GM23338 (cell line): ENCODE measurements at regions not wholly inside any gene's neighbourhood (a gene's known extent, or its start where the extent isn't known, plus 50 kb on each side); places are given as distances from the start of the nearest gene placed in this dataset.

Experiments used
- ATAC-seq: fragments of 200-7000 bp; cut with Tn5 transposase; 3 replicates; pipeline ENCODE4 v1.9.1; 2020
- DNase-seq: peaks from one replicate; pipeline ENCODE4 v3.0.0-alpha.2; 2015; ENCODE audit warnings: low spot score
- H2AFZ ChIP-seq: fragments of 200-600 bp; sonication (generic); 2 replicates; pipeline ENCODE4 v1.8.0; 2016; ENCODE audit warnings: antibody characterized with exemption, mild to moderate bottlenecking, moderate library complexity
- H3F3A ChIP-seq: fragments of 200-600 bp; sonication (generic); replicated peaks from 2 replicates; pipeline ENCODE4 v1.8.0; 2017; ENCODE audit warnings: antibody characterized with exemption, mixed run types, low read depth
- H3K27ac ChIP-seq: fragments of 200-600 bp; sonication (generic); 2 replicates; pipeline ENCODE4 v1.6.1; 2016; ENCODE audit warnings: low read depth
- H3K27me3 ChIP-seq: fragments of 200-600 bp; sonication (generic); 2 replicates; pipeline ENCODE4 v1.8.0; 2016; ENCODE audit warnings: mild to moderate bottlenecking, mixed run types, moderate library complexity; ENCODE audit not compliant: insufficient read depth
- H3K36me3 ChIP-seq: fragments of 200-600 bp; sonication (generic); 2 replicates; pipeline ENCODE4 v1.8.0; 2016; ENCODE audit warnings: mild to moderate bottlenecking; ENCODE audit not compliant: insufficient read depth
- H3K4me1 ChIP-seq: fragments of 200-600 bp; sonication (generic); 2 replicates; pipeline ENCODE4 v1.8.0; 2016; ENCODE audit warnings: mild to moderate bottlenecking, moderate library complexity; ENCODE audit not compliant: insufficient read depth
- H3K4me2 ChIP-seq: fragments of 200-600 bp; sonication (generic); 2 replicates; pipeline ENCODE4 v1.7.1; 2017; ENCODE audit warnings: mixed run types
- H3K4me3 ChIP-seq: fragments of 200-600 bp; sonication (generic); 2 replicates; pipeline ENCODE4 v1.6.1; 2016; ENCODE audit warnings: mixed run types
- H3K79me2 ChIP-seq: fragments of 200-600 bp; sonication (generic); replicated peaks from 2 replicates; pipeline ENCODE4 v1.8.0; 2017; ENCODE audit warnings: mild to moderate bottlenecking; ENCODE audit not compliant: insufficient read depth
- H3K9me2 ChIP-seq: fragments of 200-600 bp; sonication (generic); 2 replicates; pipeline ENCODE4 v1.8.0; 2017; ENCODE audit not compliant: insufficient read depth
- H4K20me1 ChIP-seq: fragments of 200-600 bp; sonication (generic); replicated peaks from 2 replicates; pipeline ENCODE4 v1.8.0; 2017; ENCODE audit warnings: mild to moderate bottlenecking; ENCODE audit not compliant: insufficient read depth
- H3K27ac Mint-ChIP-seq: 2 replicates; pipeline ENCODE4 v1.8.0; 2020; ENCODE audit warnings: inconsistent platforms, mild to moderate bottlenecking, moderate library complexity, mixed read lengths
- H3K27me3 Mint-ChIP-seq: 3 replicates; pipeline ENCODE4 v1.8.0; 2022; ENCODE audit warnings: low read depth, mild to moderate bottlenecking, moderate library complexity, mixed read lengths, inconsistent platforms; ENCODE audit not compliant: insufficient read depth, poor library complexity
- H3K36me3 Mint-ChIP-seq: 3 replicates; pipeline ENCODE4 v1.8.0; 2021; ENCODE audit warnings: low read depth, mild to moderate bottlenecking, inconsistent platforms, moderate library complexity, mixed read lengths
- H3K4me1 Mint-ChIP-seq: 3 replicates; pipeline ENCODE4 v1.8.0; 2020; ENCODE audit warnings: mild to moderate bottlenecking, inconsistent platforms, mixed read lengths
- H3K4me3 Mint-ChIP-seq: 3 replicates; pipeline ENCODE4 v1.8.0; 2021; ENCODE audit warnings: moderate library complexity, mild to moderate bottlenecking, inconsistent platforms, mixed read lengths
- H3K9me3 Mint-ChIP-seq: 3 replicates; pipeline ENCODE4 v1.8.0; 2020; ENCODE audit warnings: moderate library complexity, mild to moderate bottlenecking, inconsistent platforms, mixed read lengths
- CTCF ChIP-seq, 2 experiments: fragments of 200-600 bp in 1 of 2; sonication (generic) in 1 of 2; conservative IDR thresholded peaks; 2 replicates each; pipeline versions ENCODE4 v1.5.1 to v1.6.1; 2016 to 2017; ENCODE audit warnings: antibody characterized with exemption in 2 of 2, low read depth in 2 of 2, mild to moderate bottlenecking in 2 of 2, moderate library complexity in 1 of 2
- EZH2 ChIP-seq: fragments of 200-600 bp; sonication (generic); IDR thresholded peaks from one replicate; pipeline ENCODE4 v1.8.0; 2017; ENCODE audit warnings: antibody characterized with exemption, mild to moderate bottlenecking, low read depth; ENCODE audit not compliant: unreplicated experiment
- EZH2phosphoT487 ChIP-seq: fragments of 200-600 bp; sonication (generic); IDR thresholded peaks from one replicate; pipeline ENCODE4 v1.8.1; 2018; ENCODE audit warnings: antibody characterized with exemption; ENCODE audit not compliant: unreplicated experiment
- JUNB ChIP-seq: IDR thresholded peaks from one replicate; pipeline ENCODE4 v1.6.1; 2016; ENCODE audit warnings: antibody characterized with exemption; ENCODE audit not compliant: unreplicated experiment
- POLR2AphosphoS5 ChIP-seq: IDR thresholded peaks from 2 replicates; pipeline ENCODE4 v1.6.1; 2016; ENCODE audit warnings: antibody characterized with exemption, low read depth
- REST ChIP-seq: IDR thresholded peaks from one replicate; pipeline ENCODE4 v1.6.1; 2018; ENCODE audit warnings: antibody characterized with exemption; ENCODE audit not compliant: unreplicated experiment
- ZNF114 ChIP-seq: fragments of 250-450 bp; sonication (Bioruptor Pico); IDR thresholded peaks from 2 replicates; pipeline ENCODE4 v1.5.0; 2020; ENCODE audit warnings: mild to moderate bottlenecking, moderate library complexity

GRCh38 chr6:139850512-139850911 lies 476.1 kb upstream of the CITED2 start:
- Mint-ChIP-seq H3K4me1 (peaks cover 9% of the 10 kb centered on the region), H3K9me3 (no peaks in the 10 kb centered on the region), H3K4me3 (no peak overlapping the region), H3K27me3 (peaks cover 2% of the 10 kb centered on the region), H3K36me3 (no peaks in the 10 kb centered on the region), H3K27ac (no peak overlapping the region)
- Histone ChIP-seq H3F3A (no peaks in the 10 kb centered on the region), H4K20me1 (no peaks in the 10 kb centered on the region), H3K4me3 (no peak overlapping the region), H3K79me2 (no peaks in the 10 kb centered on the region), H3K9me2 (no peaks in the 10 kb centered on the region; the same call in 1 of the 2 replicates), H3K4me1 (peaks cover 5% of the 10 kb centered on the region), H3K27ac (no peak overlapping the region), H3K36me3 (no peaks in the 10 kb centered on the region), H3K4me2 (no peak overlapping the region), H2AFZ (no peak overlapping the region), H3K27me3 (no peaks in the 10 kb centered on the region)
- TF ChIP-seq EZH2phosphoT487 (no peak), POLR2AphosphoS5 (no peak), CTCF (conservative IDR thresholded peaks at IDR 0.05; ENCODE audit: low read depth in 2 of 2) (no peak), REST (no peak), EZH2 (no peak)
- DNase-seq (no peak), ATAC-seq (no peak)

- Histone ChIP-seq H4K20me1 (no peaks in the 10 kb centered on the region), H2AFZ (peak overlapping the region; percentile 4), H3K9me2 (peaks cover 8% of the 10 kb centered on the region), H3K4me1 (peaks cover 5% of the 10 kb centered on the region), H3K27me3 (no peaks in the 10 kb centered on the region), H3F3A (no peaks in the 10 kb centered on the region), H3K4me3 (no peak overlapping the region), H3K36me3 (no peaks in the 10 kb centered on the region), H3K27ac (no peak overlapping the region), H3K4me2 (no peak overlapping the region), H3K79me2 (no peaks in the 10 kb centered on the region)
- ATAC-seq (no peak), DNase-seq (no peak)
- Mint-ChIP-seq H3K36me3 (no peaks in the 10 kb centered on the region), H3K4me1 (peaks cover 9% of the 10 kb centered on the region), H3K4me3 (no peak overlapping the region), H3K9me3 (no peaks in the 10 kb centered on the region), H3K27me3 (peaks cover 2% of the 10 kb centered on the region), H3K27ac (no peak overlapping the region)
- no peak for TF ChIP-seq ZNF114 (CRISPR knock-in tag)
- no peak for TF ChIP-seq JUNB
Measured at GRCh38 chr6:139847457-139847813, 473.0 kb upstream of the CITED2 start.
